ENCODE measurements at regions not wholly inside any gene's neighbourhood (a gene's known extent, or its start where the extent isn't known, plus 50 kb on each side); places are given as distances from the start of the nearest gene placed in this dataset.

DNA sequence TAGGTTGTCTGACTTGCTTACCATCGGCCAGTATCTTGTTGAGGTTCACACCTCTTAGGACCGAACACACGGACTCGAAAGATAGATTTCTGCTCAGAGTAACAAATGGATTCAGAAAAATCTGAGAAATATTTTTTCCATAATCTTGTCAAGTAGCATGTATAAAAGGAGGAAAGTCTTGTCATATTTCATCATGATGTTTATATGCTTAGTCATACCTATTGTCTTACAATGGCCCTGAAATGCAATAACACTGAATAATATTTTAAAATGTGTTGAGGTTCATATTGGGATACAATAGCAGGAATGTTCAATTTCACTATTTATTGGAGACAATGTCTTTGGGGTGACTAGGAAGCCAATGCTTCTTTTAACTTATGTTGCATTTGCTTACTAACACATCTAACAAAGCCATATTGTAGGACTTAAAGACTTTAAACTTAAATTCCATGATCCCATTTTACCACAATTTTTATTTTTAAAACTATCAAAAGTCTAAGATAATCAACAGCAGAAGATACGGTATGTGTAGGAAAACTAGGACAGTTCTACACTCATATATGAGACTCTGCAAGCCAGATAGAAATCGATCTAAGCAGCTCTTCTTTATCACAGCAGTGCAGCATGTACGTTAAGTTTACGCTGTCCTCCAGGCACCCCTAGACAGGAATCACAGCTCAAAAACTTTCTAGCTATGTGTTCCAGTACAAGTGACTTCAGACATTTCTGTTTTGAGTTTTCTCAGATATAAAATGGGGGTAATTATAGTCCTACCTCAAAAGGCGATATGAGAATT lies 135.7 kb upstream of the CAV2 start:
- WGBS, 2 donors = 82 to 93% methylated on average over 9 of the region's 9 CpGs
- H3K27ac ChIP-seq (ENCODE audit: low read depth in 1 of 2, low read length in 1 of 2) = no peak overlapping the region

DNA sequence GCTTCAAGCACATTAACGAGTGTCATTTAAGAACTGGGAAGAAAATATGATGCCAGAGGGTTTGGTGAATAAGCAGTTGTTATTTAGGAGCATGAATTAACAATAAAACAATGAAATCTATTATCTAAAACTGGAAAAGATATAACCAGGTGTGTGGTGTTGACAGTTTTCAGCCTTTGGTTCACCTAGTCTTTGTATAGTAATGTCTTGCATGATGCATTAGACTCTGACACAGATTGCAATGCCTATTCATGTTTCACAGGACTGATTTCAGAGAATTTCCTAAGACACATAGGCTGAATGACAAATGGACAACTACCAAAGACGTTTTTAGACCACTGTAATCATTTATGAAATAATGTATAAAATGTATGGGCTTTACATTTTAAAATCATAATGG lies 135.1 kb upstream of the CAV2 start:
- ATAC-seq (ENCODE audit: insufficient read depth, low FRiP score) (no peak), DNase-seq (no peak)
- no peaks in the 10 kb centered on the region for H3K27me3 ChIP-seq (ENCODE audit: control insufficient read depth in 3 of 3, insufficient read depth in 3 of 3, low read length in 2 of 3)
- TF ChIP-seq, protein P1, sequence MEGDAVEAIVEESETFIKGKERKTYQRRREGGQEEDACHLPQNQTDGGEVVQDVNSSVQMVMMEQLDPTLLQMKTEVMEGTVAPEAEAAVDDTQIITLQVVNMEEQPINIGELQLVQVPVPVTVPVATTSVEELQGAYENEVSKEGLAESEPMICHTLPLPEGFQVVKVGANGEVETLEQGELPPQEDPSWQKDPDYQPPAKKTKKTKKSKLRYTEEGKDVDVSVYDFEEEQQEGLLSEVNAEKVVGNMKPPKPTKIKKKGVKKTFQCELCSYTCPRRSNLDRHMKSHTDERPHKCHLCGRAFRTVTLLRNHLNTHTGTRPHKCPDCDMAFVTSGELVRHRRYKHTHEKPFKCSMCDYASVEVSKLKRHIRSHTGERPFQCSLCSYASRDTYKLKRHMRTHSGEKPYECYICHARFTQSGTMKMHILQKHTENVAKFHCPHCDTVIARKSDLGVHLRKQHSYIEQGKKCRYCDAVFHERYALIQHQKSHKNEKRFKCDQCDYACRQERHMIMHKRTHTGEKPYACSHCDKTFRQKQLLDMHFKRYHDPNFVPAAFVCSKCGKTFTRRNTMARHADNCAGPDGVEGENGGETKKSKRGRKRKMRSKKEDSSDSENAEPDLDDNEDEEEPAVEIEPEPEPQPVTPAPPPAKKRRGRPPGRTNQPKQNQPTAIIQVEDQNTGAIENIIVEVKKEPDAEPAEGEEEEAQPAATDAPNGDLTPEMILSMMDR (IDR thresholded peaks at IDR 0.05; ENCODE audit: control extremely low read depth, extremely low read depth) = no peak
- H3K4me3 ChIP-seq = no peak overlapping the region
- no peaks in the 10 kb centered on the region for H3K4me1 ChIP-seq (ENCODE audit: control insufficient read depth in 5 of 5, insufficient read depth in 5 of 5, low read length in 5 of 5)
- H3K36me3 ChIP-seq (ENCODE audit: control insufficient read depth in 4 of 4, insufficient read depth in 4 of 4, low read length in 4 of 4) = no peaks in the 10 kb centered on the region
- no peak overlapping the region for H3K9ac ChIP-seq (ENCODE audit: insufficient read depth in 1 of 2, low read length in 2 of 2)
- H3K27ac ChIP-seq (ENCODE audit: low read depth in 1 of 2, low read length in 1 of 2) = no peak overlapping the region
- H3K9me3 ChIP-seq (ENCODE audit: control insufficient read depth in 4 of 4, insufficient read depth in 3 of 4, low read length in 3 of 4) = no peaks in the 10 kb centered on the region
- 84 to 94% methylated on average over 2 of the region's 2 CpGs for WGBS, 2 donors

More for the DNA sequence above, 135.7 kb upstream of the CAV2 start:
- Histone ChIP-seq H3K36me3 (ENCODE audit: control insufficient read depth in 4 of 4, insufficient read depth in 4 of 4, low read length in 4 of 4) (no peaks in the 10 kb centered on the region), H3K9ac (ENCODE audit: insufficient read depth in 1 of 2, low read length in 2 of 2) (no peak overlapping the region), H3K4me1 (ENCODE audit: control insufficient read depth in 5 of 5, insufficient read depth in 5 of 5, low read length in 5 of 5) (no peaks in the 10 kb centered on the region), H3K4me3 (no peak overlapping the region), H3K27me3 (ENCODE audit: control insufficient read depth in 3 of 3, insufficient read depth in 3 of 3, low read length in 2 of 3) (no peaks in the 10 kb centered on the region), H3K9me3 (ENCODE audit: control insufficient read depth in 4 of 4, insufficient read depth in 3 of 4, low read length in 3 of 4) (no peaks in the 10 kb centered on the region)
- ATAC-seq (ENCODE audit: insufficient read depth, low FRiP score) (no peak), DNase-seq (no peak)
- TF ChIP-seq, protein P1 (IDR thresholded peaks at IDR 0.05; ENCODE audit: control extremely low read depth, extremely low read depth) = no peak

DNA sequence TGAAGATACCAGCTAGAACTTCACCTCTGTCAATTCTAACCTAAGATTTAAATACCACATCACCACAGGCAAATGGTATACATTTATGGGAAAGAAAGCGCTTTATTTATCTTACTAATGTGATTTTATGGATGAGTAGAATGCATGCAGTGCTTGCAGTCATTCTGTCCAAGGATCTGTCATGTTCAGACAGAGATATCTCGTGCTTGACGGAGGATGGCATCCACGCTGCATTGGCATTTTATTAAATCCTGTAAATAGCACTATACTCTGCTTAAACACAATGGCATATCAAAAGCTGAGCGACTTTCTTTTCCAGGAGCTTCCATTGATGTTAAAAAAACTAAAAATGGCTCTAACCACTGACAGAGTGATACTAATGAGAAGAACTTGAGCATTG lies 133.7 kb upstream of the CAV2 start:
- H3K9ac ChIP-seq (ENCODE audit: insufficient read depth in 1 of 2, low read length in 2 of 2) = no peak overlapping the region
- TF ChIP-seq, protein P1 (IDR thresholded peaks at IDR 0.05; ENCODE audit: control extremely low read depth, extremely low read depth) = no peak
- ATAC-seq (ENCODE audit: insufficient read depth, low FRiP score) (no peak), DNase-seq (no peak)
- H3K9me3 ChIP-seq (ENCODE audit: control insufficient read depth in 4 of 4, insufficient read depth in 3 of 4, low read length in 3 of 4) = no peaks in the 10 kb centered on the region
- no peak overlapping the region for H3K27ac ChIP-seq (ENCODE audit: low read depth in 1 of 2, low read length in 1 of 2)
- 78 to 88% methylated on average over 5 of the region's 5 CpGs for WGBS, 2 donors
- H3K4me1 ChIP-seq (ENCODE audit: control insufficient read depth in 5 of 5, insufficient read depth in 5 of 5, low read length in 5 of 5) = no peaks in the 10 kb centered on the region
- H3K36me3 ChIP-seq (ENCODE audit: control insufficient read depth in 4 of 4, insufficient read depth in 4 of 4, low read length in 4 of 4) = no peaks in the 10 kb centered on the region
- no peak overlapping the region for H3K4me3 ChIP-seq
- H3K27me3 ChIP-seq (ENCODE audit: control insufficient read depth in 3 of 3, insufficient read depth in 3 of 3, low read length in 2 of 3) = no peaks in the 10 kb centered on the region
